ENCODE measurements at regions not wholly inside any gene's neighbourhood (a gene's known extent, or its start where the extent isn't known, plus 50 kb on each side); places are given as distances from the start of the nearest gene placed in this dataset.
"Not testable (repeated sequence)": the region's sequence is repeated elsewhere in the genome, so short reads cannot be mapped to it uniquely, and the experiment has no call there.

DNA sequence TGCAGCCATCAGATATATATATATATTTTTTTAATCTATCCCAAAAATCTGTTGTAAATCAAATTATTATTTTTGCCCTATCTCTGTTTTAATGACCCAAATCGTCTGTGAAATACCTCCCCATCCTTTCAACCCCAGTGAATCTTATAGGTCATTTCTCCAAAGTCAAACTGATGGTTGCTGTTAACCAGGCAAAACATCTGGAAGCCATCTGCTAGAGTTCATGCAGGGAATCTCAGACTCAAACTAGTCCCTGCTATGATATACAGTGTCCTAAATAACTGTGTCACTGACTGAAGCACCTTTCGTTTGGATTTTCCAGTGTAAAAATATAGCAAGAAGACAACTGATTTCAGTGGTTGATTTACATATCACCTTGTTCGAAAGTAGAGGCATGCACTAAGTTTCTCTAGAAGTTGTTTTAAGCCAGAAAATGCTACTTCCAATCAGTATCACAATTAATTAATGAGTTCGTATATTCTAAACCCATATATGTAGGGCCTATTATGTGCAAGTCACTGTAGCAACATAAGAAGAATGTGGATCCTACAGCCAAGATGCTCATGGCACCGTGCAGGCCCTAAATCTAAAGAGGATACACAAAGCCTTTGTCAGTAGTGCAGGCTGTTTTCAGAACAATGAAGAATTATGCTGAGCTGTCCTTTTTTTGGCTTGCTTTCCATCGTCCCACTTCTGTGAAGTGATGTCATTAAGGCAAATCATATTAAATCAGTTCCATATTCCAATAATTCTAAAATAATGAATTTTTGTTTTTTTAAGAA lies 566.0 kb downstream of the STK39 start:
- DNase-seq (ENCODE audit: low spot score) = no peak

DNA sequence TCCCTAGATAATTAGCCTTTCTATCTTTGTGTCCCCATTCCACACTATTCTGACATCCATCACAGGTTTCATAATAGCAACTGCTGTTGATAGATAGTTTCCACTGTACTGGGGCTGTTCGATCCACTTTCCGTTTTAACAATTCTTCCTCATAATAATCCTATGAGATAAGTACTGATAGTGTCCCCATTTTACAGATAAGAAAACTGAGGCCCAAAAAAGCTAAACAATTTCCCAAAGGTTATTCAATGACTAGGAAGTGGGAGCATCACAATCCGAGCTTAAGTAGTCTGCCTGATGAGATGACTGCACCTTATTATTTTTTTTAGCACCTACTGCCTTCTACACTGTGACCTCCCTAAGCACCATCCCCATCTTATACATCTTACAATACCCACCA lies 569.2 kb downstream of the STK39 start:
- no peak for DNase-seq (ENCODE audit: low spot score)

DNA sequence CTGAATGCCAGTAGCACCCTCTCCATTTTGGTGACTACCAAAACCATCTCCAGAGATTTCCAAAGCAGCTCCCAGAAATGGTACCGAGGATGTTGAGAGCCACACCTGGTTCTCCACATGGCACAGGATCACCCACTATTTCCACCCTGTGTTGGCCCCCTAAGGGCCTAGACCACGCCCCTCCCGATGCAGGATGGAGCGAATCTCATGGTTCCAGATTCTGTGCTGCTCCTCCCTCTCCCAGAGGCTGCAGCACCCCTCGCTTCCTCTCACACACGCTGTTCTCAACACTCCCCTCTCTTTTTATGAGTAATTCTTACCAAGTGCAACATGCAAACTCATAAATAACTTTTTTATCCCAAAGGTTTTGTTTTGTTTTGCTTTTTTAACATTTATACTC lies 571.5 kb downstream of the STK39 start:
- DNase-seq (ENCODE audit: low spot score) = no peak

DNA sequence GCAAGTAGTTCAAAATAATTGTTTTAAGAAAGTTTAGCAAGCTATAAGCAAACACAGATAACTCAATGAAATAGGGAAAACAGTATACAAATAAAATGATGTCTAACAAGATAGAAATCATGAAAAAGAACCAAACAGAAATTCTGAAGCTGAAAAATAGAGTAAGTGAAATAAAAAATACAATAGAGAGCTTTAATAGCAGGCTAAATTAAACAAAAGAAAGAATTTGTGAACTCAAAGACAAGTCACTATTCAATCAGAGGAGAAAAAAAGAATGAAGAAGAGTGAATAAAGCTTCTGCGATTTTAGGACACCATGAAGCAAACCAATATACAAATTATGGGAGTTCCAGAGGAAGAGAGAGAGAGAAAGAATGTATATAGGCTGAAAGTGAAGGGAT lies 576.8 kb downstream of the STK39 start:
- no peak for DNase-seq (ENCODE audit: low spot score)

DNA sequence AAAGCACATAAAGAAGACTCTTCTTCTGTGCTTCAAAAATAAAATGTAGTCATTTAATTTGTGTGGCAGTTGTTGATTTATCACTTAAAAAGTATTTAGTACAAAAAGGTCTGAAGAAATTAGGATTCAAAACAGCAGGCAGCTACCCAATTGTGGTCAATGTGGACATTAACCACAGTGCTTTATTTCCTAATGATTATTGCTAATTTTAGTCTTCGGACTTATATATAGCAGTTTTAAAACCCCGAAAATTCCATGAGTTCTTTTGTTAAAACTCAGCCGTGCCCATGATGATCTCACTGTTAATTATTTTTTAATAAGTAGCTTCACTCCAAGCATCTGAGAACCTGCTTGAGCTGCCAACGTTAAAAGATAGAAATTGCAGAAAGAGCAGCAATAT lies 594.3 kb downstream of the STK39 start:
- no peak for DNase-seq (ENCODE audit: low spot score)

DNA sequence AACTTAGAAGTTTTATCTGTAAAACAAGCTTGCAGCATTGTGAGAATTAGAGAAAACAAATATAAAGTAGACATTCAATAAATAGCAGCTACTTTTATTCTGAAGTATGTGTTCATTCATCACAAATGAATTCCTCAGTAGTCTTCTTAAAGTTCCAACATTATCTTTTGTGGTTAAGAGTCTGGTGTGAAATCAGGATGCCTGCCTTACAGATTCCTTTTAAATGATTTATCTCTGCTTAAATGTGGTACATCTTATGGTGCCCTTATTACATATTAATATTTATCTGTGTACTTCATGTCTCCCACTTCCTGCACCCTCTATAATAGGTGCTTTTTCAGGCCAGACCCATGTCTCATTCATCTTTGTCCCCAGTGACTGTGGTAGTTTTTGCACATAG lies 595.0 kb downstream of the STK39 start:
- no peak for DNase-seq (ENCODE audit: low spot score)

DNA sequence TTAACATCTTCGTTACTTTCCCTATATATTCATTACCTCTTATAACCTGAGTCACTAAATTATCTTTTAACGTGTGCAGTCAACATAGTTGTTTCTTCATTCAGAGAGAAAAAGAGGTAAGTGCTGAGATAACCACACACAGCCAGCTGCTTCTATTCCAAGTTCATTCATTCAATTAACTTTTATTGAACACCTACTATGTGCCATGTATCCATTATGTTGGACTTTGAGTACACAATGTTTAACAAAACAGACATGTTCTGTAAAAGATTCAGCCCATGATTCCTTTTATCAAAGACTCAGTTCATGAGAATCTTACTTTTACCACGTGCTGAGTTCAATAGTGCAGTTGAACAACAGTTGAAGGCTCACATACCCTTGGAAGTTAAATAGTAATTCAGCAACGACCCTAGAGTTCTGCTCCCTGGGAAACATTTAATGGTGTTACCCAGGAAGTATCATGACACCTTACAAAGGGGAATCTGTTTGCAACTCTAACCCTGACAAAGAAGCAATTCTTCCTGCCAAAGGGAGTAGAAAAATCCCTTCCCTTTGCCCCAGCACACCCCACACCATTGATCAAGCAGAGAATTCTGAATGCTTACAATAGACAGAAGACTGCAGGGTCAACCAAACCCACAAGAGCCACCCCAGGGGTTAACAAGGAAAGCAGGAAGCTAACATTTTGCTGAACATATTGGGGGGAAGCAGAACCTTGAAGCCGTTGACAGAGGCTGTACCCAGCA lies 595.8 kb downstream of the STK39 start:
- DNase-seq (ENCODE audit: low spot score) = no peak

DNA sequence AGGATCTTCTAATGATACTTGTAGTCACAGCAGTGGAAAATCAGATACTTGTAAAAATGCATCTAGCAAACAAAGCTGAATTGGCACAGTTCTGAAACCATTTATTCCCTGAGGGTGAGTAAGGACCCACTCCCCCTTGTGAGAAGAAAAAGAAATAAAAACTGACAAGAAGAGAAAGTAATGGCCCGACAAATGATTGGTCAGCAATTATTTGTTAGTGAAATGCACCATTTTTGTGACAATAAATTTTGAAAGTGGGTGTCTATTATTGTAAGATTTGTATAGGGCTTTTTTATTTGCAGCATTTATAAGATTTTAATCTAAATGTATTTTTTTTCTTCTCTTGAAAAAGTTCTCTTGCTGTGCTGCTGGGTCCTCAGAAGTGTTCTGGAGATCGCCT lies 600.8 kb downstream of the STK39 start:
- no peak for DNase-seq (ENCODE audit: low spot score)

DNA sequence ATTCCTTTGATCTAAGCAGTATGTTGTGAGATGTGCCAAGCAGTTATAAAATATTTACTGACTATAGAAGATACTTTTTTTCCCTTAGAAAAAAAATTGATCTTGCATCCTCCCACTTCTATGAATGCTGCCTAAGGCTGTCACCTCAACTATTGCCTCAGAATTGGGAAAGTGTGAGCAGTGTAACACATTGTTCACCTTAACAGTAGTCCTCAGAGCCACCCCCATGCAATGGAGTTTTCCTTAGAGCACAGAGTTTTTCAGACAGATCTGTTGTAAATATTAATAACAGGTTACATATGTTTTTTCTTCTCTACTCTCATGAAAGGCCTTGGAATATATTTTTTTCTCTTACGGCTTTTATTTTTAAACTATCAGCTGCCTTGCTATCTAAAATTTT lies 607.3 kb downstream of the STK39 start:
- DNase-seq (ENCODE audit: low spot score) = no peak

DNA sequence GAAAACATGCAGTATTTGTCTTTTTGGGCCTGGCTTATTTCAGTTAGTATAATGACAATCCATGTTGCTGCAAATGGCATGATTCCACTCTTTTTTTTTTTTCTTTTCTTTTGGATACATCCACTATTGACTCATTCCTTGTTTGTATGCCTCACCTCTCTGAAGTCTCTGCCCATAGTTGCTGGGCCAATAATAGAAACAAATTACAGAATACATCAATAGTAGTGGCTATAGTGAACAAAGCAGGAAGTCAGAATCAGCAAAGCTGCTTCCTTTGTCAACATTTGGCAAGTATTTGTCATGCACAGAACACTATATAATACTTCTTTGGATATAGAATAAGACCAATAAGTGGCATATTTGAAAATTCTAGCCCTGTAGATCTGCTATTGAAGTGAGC lies 609.7 kb downstream of the STK39 start:
- no peak for DNase-seq (ENCODE audit: low spot score)

DNA sequence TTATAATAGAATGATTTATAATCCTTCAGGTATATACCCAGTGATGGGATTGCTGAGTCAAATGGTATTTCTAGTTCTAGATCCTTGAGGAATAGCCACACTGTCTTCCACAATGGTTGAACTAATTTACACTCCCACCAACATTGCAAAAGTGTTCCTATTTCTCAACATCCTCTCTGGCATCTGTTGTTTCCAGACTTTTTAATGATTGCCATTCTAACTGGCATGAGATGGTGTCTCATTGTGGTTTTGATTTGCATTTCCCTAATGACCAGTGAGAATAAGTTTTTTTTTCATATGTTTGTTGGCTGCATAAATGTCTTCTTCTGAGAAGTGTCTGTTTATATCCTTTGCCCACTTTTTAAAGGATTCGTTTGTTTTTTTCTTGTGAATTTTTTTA lies 615.1 kb downstream of the STK39 start:
- not testable (repeated sequence) for DNase-seq (ENCODE audit: low spot score)

DNA sequence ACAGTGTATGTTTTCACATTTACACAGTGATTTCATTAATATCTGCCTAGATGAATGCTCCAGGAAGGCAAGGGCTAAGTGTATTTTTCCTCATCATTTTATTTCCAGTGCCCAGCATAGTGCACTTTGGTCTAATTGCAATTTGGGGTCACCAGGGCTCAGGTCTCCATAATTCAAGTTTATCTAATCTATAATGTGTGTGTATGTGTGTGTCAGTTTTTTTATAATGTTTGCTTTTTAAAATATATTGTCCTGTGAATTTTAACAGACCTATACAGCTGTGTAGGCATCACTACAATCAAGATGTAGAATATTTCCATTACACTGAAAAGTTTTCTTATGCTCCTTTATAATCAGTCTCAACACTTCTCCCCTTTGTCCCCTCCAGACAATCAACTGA lies 620.4 kb downstream of the STK39 start:
- no peak for DNase-seq (ENCODE audit: low spot score)

DNA sequence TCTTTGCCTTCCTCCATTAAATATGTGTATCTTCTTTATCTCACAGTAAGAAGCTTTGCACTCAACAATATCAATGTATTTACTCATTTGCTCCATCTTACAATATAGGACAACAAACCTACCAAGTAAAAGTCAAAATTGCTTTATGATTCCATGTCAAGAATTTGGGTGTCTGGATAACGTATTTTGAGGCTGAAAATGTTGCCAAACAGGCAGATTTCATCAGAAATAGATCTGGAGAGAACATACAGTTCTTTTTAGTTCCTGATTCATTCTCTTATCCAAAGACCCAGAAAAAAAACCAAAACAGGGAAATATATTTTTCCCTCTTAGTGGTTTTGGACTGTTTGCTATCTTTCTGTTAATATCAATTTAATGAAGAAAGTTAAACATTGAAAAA lies 621.1 kb downstream of the STK39 start:
- no peak for DNase-seq (ENCODE audit: low spot score)

DNA sequence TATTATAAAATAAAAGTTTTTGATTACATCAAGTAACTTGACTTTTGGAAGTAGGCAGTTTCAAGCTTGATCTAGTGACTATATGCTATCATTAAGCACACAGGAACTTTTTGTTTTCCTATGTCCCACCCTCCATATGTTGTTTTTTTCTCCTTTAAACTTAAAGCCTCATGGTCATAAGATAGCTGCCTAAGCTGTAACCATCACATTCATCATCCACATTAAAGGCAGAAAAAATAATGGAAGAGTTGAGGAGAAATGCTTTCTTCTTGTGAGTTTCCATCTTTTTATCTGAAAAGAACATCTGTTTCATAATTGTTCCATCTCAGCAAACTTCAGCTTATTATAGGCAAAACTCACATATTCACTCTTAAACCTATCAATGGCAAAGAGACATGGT lies 630.4 kb downstream of the STK39 start:
- DNase-seq (ENCODE audit: low spot score) = no peak

DNA sequence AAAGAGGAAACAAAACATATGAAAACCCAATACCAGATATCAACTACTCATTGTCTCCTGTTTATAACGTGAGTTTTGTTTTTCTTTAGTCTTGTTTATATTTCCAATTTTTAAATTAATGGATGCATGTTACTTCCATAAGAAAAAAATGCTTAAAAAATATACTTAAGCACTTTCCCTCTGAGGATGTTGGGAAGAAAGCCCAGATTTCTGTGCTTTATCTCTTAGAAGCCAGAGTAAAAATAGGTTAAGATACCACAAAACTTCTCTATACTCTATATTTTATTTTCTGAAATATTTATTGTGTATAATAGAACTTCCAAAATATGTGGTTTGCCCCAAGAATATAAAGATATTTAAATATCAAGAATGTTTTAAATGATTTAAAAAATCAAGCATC lies 633.9 kb downstream of the STK39 start:
- no peak for DNase-seq (ENCODE audit: low spot score)

DNA sequence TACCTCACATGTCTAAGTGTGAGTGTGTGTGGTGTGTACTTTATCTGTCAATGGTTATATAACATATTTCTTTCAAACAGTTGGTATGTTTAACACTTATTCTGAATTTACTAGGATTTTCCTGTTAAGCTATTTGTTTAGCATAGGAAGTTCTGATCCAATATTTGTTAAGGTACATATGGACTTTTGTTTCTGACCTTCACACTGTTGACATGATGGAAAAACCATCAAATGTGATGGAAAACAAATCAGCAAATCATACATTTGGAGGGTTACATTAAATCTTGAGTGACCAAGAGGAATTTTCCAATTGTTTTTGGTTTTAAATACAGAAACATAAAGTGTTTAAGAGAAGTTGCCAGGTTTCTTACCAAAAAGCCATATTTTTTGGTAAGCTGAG lies 638.9 kb downstream of the STK39 start:
- no peak for DNase-seq (ENCODE audit: low spot score)

DNA sequence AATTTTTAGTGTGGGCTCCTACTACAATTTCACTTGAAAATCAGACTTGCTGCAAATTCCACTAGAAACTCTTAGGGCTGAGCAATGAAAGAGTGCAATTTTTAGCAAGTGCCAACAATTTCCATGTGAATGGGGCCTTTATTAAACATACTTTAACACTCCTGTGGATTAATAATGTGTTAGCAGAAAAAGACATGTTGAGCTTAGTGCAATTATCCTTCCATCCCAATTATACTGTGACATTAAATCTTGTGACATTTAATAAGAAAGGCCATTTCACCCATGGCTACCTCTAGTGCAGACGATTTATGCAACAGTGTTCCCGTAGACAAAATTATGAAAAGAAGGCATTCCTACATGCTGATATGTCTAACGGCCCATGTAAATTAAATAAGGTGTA lies 639.7 kb downstream of the STK39 start:
- DNase-seq (ENCODE audit: low spot score) = no peak

DNA sequence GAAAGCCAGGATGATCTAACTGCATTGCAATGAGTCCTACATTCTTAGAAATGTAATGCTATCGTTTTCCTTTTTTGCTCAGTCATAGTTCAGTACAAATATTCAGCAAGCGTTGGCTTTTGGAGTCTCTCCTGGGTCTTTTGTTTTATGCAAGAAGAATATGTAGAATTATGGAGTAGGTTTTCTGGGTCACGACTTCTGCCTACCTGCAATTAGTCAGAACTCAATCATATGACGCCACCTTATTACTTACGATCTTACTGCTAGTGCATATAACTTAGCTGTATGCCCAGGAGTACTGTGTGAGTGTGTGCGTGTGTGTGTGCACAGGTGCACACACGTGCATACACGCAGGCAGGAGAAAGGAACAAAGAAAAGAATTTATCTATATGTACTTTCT lies 640.2 kb downstream of the STK39 start:
- DNase-seq (ENCODE audit: low spot score) = no peak

DNA sequence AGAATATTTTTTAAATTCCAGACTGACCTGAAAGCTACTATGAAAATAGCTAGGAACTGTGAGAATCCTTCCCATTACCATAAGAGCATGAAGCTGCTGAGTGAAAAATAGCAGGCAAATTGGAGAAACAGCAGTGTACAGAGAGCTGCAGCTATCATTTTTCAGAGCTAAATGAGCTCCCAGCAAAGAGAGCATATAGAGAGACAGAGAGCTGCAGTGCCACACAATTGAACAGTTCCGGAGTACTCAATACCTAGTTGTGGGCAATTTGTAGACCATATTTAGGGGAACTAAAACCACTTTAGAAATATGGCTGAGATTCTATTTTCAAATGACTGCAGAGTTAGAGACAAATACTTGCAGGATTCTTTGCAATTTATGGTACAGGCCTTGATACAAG lies 645.3 kb downstream of the STK39 start:
- no peak for DNase-seq (ENCODE audit: low spot score)

DNA sequence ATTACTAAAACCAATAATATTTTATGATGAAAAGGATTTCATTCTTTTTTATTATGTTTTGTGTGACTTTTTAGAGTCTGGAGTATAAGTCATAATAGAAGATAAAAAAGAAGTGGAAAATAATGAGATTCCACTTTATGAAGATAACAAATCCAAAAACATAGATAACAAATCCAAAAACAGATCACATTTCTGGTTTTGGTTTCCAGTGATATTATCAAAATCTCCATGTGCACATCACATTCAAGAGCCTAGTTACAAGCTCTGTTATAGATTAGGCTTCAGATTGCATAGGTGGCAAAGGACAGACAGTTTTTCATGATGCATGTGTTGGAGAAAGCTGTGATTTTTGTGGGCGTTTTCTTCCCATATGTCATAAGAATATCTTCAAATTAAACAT lies 648.2 kb downstream of the STK39 start:
- no peak for DNase-seq (ENCODE audit: low spot score)

DNA sequence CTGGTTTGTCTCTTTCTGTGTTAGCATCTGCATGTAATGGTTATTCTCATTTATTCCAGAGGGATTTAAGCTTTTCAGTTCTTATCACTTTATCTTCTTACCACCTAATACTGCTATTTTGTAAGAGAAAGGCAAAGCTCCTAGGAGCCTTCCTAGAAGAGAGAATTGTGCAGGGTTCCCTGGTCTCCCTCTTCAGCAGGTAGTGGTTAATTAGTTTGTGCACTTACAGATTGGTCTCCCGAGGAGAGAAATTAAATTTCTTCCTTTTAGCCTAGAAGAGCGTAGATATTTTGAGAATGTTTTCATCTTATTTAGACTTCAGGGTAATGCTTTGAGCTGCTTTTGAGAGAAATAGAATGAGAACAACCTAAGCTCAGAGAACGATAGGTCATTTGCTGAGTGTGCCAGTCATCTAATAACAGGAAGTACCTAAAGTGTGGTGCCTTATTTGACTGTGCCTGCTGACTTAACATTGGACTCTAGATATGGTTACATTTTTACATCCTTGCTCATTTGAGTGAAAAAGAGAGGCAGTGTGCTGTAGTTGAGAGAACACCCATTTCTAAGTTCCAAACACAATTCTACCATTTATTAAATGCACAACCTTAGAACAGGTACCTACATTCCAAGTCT lies 651.4 kb downstream of the STK39 start:
- peak; percentile 1 for DNase-seq (ENCODE audit: low spot score)

DNA sequence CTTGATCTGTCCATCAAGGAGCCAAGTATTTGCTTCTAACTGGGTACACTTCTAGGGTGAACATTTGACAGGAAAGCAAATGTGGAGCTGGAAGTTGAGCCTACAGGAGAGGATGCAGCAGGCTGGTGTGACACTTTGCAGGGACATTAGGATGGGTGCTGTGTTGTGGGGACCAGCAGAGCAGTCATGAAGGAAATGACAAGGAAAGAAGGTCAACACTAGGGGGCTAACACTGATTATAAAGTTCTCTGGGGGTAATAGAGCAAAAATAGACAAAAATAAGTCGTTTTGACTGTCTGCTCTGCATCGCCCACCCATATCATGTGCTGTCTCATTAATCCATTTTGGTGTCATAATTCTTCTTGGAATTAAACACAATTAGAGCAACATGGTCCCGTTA lies 652.4 kb downstream of the STK39 start:
- no peak for DNase-seq (ENCODE audit: low spot score)

DNA sequence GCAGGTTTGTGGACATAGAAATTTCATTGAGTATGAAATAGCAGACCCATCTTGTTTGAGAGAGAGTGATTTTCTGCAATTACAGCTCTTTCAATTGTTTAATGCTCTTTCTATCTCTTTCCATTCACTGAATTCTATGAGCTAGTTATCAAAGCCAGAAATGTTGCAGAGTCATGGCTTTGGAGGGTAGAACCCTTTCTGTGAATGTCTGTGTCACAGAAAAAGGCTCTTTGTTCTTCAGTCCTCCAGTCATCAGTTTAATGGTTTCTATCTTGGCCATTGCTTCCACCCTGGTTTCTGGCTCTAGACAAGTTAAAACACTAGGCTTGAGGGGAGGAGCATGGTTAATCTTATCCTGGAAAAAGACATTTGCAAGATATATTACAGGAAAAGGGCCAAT lies 655.0 kb downstream of the STK39 start:
- DNase-seq (ENCODE audit: low spot score) = no peak

Data from RKO (cell line).